Pancreas (tissue), 10 donors: ENCODE measurements at regions not wholly inside any gene's neighbourhood (a gene's known extent, or its start where the extent isn't known, plus 50 kb on each side); places are given as distances from the start of the nearest gene placed in this dataset.

ENCODE experiments used
- ATAC-seq, 4 donors: fragments of 200-7000 bp; cut with Tn5 transposase; one replicate each; pipeline versions ENCODE4 v1.8.0 to v1.9.1; 2020; ENCODE audit warnings: mild to moderate bottlenecking in 4 of 4, moderate library complexity in 4 of 4
- DNase-seq, 6 donors: peaks; one replicate each; pipeline ENCODE4 v3.0.0-alpha.2; 2020
- FAIRE-seq: peaks from 2 replicates; lab custom pipeline; 2012; peaks lifted over from hg19 to GRCh38; lab: Jason Lieb, UNC
- H3K27ac ChIP-seq, 4 donors: fragments of 200-600 bp; sonication (generic); 1 replicate in 3 of 4; 2 replicates in 1 of 4; pipeline versions ENCODE4 v1.5.0 to v1.8.0; 2020
- H3K27me3 ChIP-seq, 4 donors: fragments of 200-600 bp; one replicate each; pipeline ENCODE4 v1.8.0; 2021
- H3K36me3 ChIP-seq, 3 donors: fragments of 200-600 bp; sonication (generic) in 1 of 3; one replicate each; pipeline versions ENCODE4 v1.5.0 to v1.8.0; 2020 to 2021
- H3K4me1 ChIP-seq, 3 donors: fragments of 200-600 bp; one replicate each; pipeline ENCODE4 v1.8.0; 2021
- H3K4me3 ChIP-seq, 4 donors: fragments of 200-600 bp; sonication (generic) in 2 of 4; one replicate each; pipeline versions ENCODE4 v1.5.0 to v1.8.0; 2020 to 2021
- H3K9me3 ChIP-seq, 4 donors: fragments of 200-600 bp; one replicate each; pipeline ENCODE4 v1.8.0; 2021
- CTCF ChIP-seq, 4 donors: fragments of 200-600 bp; sonication (generic) in 3 of 4; IDR thresholded peaks; one replicate each; pipeline versions ENCODE4 v1.5.0 to v1.8.0; 2021; ENCODE audit warnings: antibody characterized with exemption in 4 of 4
- WGBS, 2 donors: extraction: QIAGEN DNeasy Blood & Tissue Kit; methylation state at CpG; one replicate each; pipeline ENCODE4 v1.1.7; 2013; 5-methylcytosine and 5-hydroxymethylcytosine counted together
- intact Hi-C, 3 donors: fragments of 100-400 bp; cut with DNase I; formaldehyde crosslinking; loops; one replicate each; pipeline versions ENCODE4 v1.11.1 to v1.14.2; 2022
- donor health status: healthy with polysubstance abuse.
- donor health status: DM: no; HTN: no; CAD: no; lungs with moderate emphysema.
- donor health status: DM: no; HTN: no; CAD: no.
- donor health status: control.
- donor health status: control.
- donor health status: Bipolar disorder and iron deficiency.
- donor health status: DM: yes; HTN: yes; CAD: no.
- donor health status: DM: no; HTN: no; CAD: no.
- donor health status: DM: no; HTN: no; CAD: no.
- donor health status: DM: yes; HTN: yes; CAD: no.

- Histone ChIP-seq H3K4me1 (peaks cover 28 to 48% (median 42%) of the 10 kb centered on the region in 3 donors), H3K27ac (peak overlapping the region; percentile 81 to 84 (median 84)), H3K4me3 (no peak overlapping the region), H3K9me3 (no peaks in the 10 kb centered on the region), H3K27me3 (no peaks in the 10 kb centered on the region), H3K36me3 (no peaks in the 10 kb centered on the region)
- no peak for ATAC-seq
- FAIRE-seq = no peak
- WGBS, 2 donors = 64 to 66% methylated on average over 2 of the region's 2 CpGs
- intact Hi-C loops = no loop called here
- no peak for DNase-seq
- no peak for TF ChIP-seq CTCF (IDR thresholded peaks at IDR 0.05)
Observed at GRCh38 chr2:60095202-60095815, 458.1 kb downstream of the BCL11A start.

- peak in 4 of 6 donors; percentile 42 to 78 (median 74) for DNase-seq
- peak; percentile 82 to 86 (median 84) for ATAC-seq
- no peaks in the 10 kb centered on the region for H3K36me3 ChIP-seq
- intact Hi-C loops = no loop called here
- peaks cover 28 to 48% (median 42%) of the 10 kb centered on the region in 3 donors for H3K4me1 ChIP-seq
- TF ChIP-seq CTCF (IDR thresholded peaks at IDR 0.05) = no peak
- peak overlapping the region; percentile 81 to 84 (median 84) for H3K27ac ChIP-seq
- no peaks in the 10 kb centered on the region for H3K9me3 ChIP-seq
- H3K27me3 ChIP-seq = no peaks in the 10 kb centered on the region
- no peak overlapping the region for H3K4me3 ChIP-seq
- 33 to 35% methylated on average over 3 of the region's 3 CpGs for WGBS, 2 donors
- no peak for FAIRE-seq
Observed at GRCh38 chr2:60094450-60094929, 459.0 kb downstream of the BCL11A start.

GRCh38 chr2:60092781-60093180 is 460.7 kb downstream of the BCL11A start:
- TF ChIP-seq CTCF (IDR thresholded peaks at IDR 0.05) = no peak
- H3K27ac ChIP-seq = peak overlapping the region; percentile 68 to 84 (median 82)
- DNase-seq (no peak), FAIRE-seq (no peak), ATAC-seq (no peak)
- peaks cover 28 to 42% (median 41%) of the 10 kb centered on the region in 3 donors for H3K4me1 ChIP-seq
- 83 to 87% methylated on average over 2 of the region's 2 CpGs for WGBS, 2 donors
- no peak overlapping the region for H3K4me3 ChIP-seq
- no peaks in the 10 kb centered on the region for H3K9me3 ChIP-seq
- no peaks in the 10 kb centered on the region for H3K36me3 ChIP-seq
- intact Hi-C loops = no loop called here
- no peaks in the 10 kb centered on the region for H3K27me3 ChIP-seq

GRCh38 chr2:60091894-60092293 is 461.6 kb downstream of the BCL11A start:
- intact Hi-C loops = no loop called here
- Histone ChIP-seq H3K4me3 (no peak overlapping the region), H3K27me3 (no peaks in the 10 kb centered on the region), H3K4me1 (peaks cover 28 to 42% (median 41%) of the 10 kb centered on the region in 3 donors), H3K36me3 (no peaks in the 10 kb centered on the region), H3K27ac (peak overlapping the region; percentile 68 to 84 (median 82)), H3K9me3 (no peaks in the 10 kb centered on the region)
- DNase-seq (peak in 3 of 6 donors; percentile 76 to 95 (median 91)), ATAC-seq (peak; percentile 78 to 84 (median 82)), FAIRE-seq (peak; percentile 49)
- no peak for TF ChIP-seq CTCF (IDR thresholded peaks at IDR 0.05)
- 22 to 26% methylated on average over 5 of the region's 5 CpGs for WGBS, 2 donors

GRCh38 chr2:60091266-60091665 is 462.2 kb downstream of the BCL11A start:
- no peaks in the 10 kb centered on the region for H3K27me3 ChIP-seq
- DNase-seq = no peak
- peak in 1 of 4 donors; percentile 4 for ATAC-seq
- no peak for TF ChIP-seq CTCF (IDR thresholded peaks at IDR 0.05)
- WGBS, 2 donors = 24 to 26% methylated on average over 2 of the region's 2 CpGs
- intact Hi-C loops = no loop called here
- peaks cover 28 to 42% (median 41%) of the 10 kb centered on the region in 3 donors for H3K4me1 ChIP-seq
- H3K27ac ChIP-seq = peak overlapping the region; percentile 25 to 84 (median 82)
- H3K9me3 ChIP-seq = no peaks in the 10 kb centered on the region
- no peaks in the 10 kb centered on the region for H3K36me3 ChIP-seq
- no peak overlapping the region for H3K4me3 ChIP-seq
- no peak for FAIRE-seq
